Fibroblast of lung (primary cell): ENCODE measurements at regions not wholly inside any gene's neighbourhood (a gene's known extent, or its start where the extent isn't known, plus 50 kb on each side); places are given as distances from the start of the nearest gene placed in this dataset.

ENCODE experiments used
- EZH2 ChIP-seq: IDR thresholded peaks from 2 replicates; pipeline ENCODE4 v1.5.1; 2012; ENCODE audit warnings: low read length, control low read depth, mild to moderate bottlenecking; ENCODE audit errors: missing control alignments
- TF ChIP-seq, protein P1 (sequence below), 2 donors: IDR thresholded peaks in 1 of 2; conservative IDR thresholded peaks in 1 of 2; 1 replicate in 1 of 2; 2 replicates in 1 of 2; pipeline ENCODE4 v1.5.1; 2011 to 2012; ENCODE audit warnings: low read length in 2 of 2, control low read depth in 1 of 2, inconsistent platforms in 1 of 2, low read depth in 1 of 2, mild to moderate bottlenecking in 1 of 2

DNA sequence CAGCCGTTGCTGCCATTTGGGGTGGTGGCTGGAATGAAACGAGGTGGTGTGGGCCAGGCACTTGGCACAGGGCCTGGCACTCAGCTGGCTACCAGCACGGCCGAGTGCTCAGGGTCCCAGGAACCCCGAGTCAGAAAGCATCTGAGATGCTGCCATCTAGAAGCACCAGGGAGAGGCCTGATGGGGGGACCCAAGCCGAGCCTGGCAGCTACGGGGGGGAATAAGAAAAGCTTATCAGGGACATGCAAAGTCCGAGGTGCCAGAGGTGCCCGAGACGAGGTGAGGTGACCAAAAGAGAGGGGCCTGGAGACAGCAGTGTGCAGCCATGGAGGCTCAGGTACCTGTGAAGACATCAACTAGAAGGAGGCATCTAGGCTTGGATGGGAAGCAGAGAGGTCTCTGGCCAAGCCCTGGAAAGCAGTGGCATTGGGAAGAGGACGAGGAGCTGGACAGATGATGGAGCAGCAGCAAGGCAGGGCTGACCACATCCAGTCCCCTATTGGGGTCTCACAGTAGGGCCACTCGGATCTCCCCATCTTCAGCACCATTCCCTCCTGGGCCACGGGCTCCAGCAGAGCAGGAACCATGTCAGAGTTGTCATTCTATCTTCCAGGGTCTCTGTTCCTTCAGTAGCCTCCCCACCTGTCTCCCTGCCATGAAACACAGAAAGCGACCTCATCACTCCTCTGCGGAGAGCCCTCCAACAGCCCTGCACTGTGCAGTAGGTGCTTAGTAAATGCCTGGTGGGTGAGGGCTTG lies 59.3 kb upstream of the DIO3 start:
- no peak for TF ChIP-seq EZH2
- TF ChIP-seq, protein P1, sequence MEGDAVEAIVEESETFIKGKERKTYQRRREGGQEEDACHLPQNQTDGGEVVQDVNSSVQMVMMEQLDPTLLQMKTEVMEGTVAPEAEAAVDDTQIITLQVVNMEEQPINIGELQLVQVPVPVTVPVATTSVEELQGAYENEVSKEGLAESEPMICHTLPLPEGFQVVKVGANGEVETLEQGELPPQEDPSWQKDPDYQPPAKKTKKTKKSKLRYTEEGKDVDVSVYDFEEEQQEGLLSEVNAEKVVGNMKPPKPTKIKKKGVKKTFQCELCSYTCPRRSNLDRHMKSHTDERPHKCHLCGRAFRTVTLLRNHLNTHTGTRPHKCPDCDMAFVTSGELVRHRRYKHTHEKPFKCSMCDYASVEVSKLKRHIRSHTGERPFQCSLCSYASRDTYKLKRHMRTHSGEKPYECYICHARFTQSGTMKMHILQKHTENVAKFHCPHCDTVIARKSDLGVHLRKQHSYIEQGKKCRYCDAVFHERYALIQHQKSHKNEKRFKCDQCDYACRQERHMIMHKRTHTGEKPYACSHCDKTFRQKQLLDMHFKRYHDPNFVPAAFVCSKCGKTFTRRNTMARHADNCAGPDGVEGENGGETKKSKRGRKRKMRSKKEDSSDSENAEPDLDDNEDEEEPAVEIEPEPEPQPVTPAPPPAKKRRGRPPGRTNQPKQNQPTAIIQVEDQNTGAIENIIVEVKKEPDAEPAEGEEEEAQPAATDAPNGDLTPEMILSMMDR (conservative IDR thresholded peaks at IDR 0.05 in 1 of 2, IDR thresholded peaks at IDR 0.05 in 1 of 2; ENCODE audit: low read depth in 1 of 2, low read length in 2 of 2), result no peak
